Endodermal cell (in vitro differentiated cells): ENCODE measurements at regions not wholly inside any gene's neighbourhood (a gene's known extent, or its start where the extent isn't known, plus 50 kb on each side); places are given as distances from the start of the nearest gene placed in this dataset.

ENCODE experiments used
- DNase-seq: peaks from one replicate; pipeline ENCODE4 v3.0.0-alpha.2; 2017
- H3K27ac ChIP-seq: 2 replicates; pipeline ENCODE4 v1.5.1; 2013; ENCODE audit warnings: mild to moderate bottlenecking, low read depth, low read length, moderate library complexity
- H3K27me3 ChIP-seq: 2 replicates; pipeline ENCODE4 v1.6.1; 2013; ENCODE audit warnings: mild to moderate bottlenecking, low read length, moderate library complexity; ENCODE audit not compliant: insufficient read depth, control insufficient read depth, poor library complexity, severe bottlenecking
- H3K36me3 ChIP-seq: 2 replicates; pipeline ENCODE4 v1.7.0; 2013; ENCODE audit warnings: mild to moderate bottlenecking, low read length, moderate library complexity; ENCODE audit not compliant: control insufficient read depth, insufficient read depth
- H3K4me1 ChIP-seq: one replicate; pipeline ENCODE4 v1.7.0; 2013; ENCODE audit warnings: low read length; ENCODE audit not compliant: control insufficient read depth, insufficient read depth
- H3K4me3 ChIP-seq: 2 replicates; pipeline ENCODE4 v1.5.1; 2013; ENCODE audit warnings: mild to moderate bottlenecking, low read length, moderate library complexity
- H3K9ac ChIP-seq: 2 replicates; pipeline ENCODE4 v1.6.1; 2013; ENCODE audit warnings: mild to moderate bottlenecking, low read length, moderate library complexity; ENCODE audit not compliant: poor library complexity, severe bottlenecking; ENCODE audit errors: extremely low read depth
- H3K9me3 ChIP-seq: 2 replicates; pipeline ENCODE4 v1.6.1; 2013; ENCODE audit warnings: mild to moderate bottlenecking, low read length, moderate library complexity; ENCODE audit not compliant: control insufficient read depth
- H3K27ac Mint-ChIP-seq: 2 replicates; pipeline ENCODE4 v1.8.0; 2020; ENCODE audit warnings: mixed read lengths
- H3K27me3 Mint-ChIP-seq: 2 replicates; pipeline ENCODE4 v1.8.0; 2021; ENCODE audit warnings: mild to moderate bottlenecking, mixed read lengths; ENCODE audit not compliant: insufficient read depth
- H3K36me3 Mint-ChIP-seq: 2 replicates; pipeline ENCODE4 v1.8.0; 2020; ENCODE audit warnings: low read depth, mixed read lengths
- H3K4me1 Mint-ChIP-seq: 2 replicates; pipeline ENCODE4 v1.8.0; 2020; ENCODE audit warnings: mixed read lengths
- H3K4me3 Mint-ChIP-seq: 2 replicates; pipeline ENCODE4 v1.8.0; 2020; ENCODE audit warnings: mild to moderate bottlenecking, moderate library complexity, mixed read lengths
- H3K9me3 Mint-ChIP-seq: 2 replicates; pipeline ENCODE4 v1.8.0; 2020; ENCODE audit warnings: mild to moderate bottlenecking, mixed read lengths
- WGBS, 2 experiments: methylation state at CpG; one replicate each; pipeline versions ENCODE4 v1.1.5 to v1.1.7; 2013; ENCODE audit warnings: missing lambda C conversion rate in 2 of 2, mixed read lengths in 1 of 2; ENCODE audit not compliant: insufficient coverage in 1 of 2, insufficient read length in 1 of 2; 5-methylcytosine and 5-hydroxymethylcytosine counted together
- TF ChIP-seq, protein P1 (sequence below): fragments of 200-600 bp; sonication (generic); conservative IDR thresholded peaks from 2 replicates; pipeline ENCODE4 v1.5.0; 2021; ENCODE audit warnings: antibody characterized with exemption, mild to moderate bottlenecking

DNA sequence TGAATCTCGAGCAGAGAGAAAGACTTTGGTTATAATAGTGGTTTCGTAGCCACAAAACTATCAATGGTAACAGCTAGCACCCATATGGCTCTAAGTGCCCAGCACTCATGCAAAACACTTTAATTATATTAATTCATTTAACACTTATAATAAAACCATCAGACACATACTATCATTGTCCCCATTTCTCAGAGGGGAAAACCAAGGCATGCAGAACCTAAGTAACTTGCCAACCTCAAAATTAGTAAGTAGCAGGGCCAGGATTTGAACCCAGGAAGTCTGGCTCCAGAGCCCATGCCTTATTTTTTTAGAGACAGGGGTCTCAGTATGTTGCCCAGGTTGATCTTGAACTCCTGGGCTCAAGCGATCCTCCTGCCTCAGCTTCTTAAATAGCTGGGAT, 145.6 kb upstream of the HS3ST2 start:
- Mint-ChIP-seq H3K27ac (no peak overlapping the region), H3K9me3 (no peaks in the 10 kb centered on the region), H3K36me3 (no peaks in the 10 kb centered on the region), H3K27me3 (no peaks in the 10 kb centered on the region), H3K4me3 (no peak overlapping the region), H3K4me1 (no peaks in the 10 kb centered on the region)
- no peak overlapping the region for H3K9ac ChIP-seq
- H3K4me3 ChIP-seq: no peak overlapping the region
- WGBS, 2 experiments: 84 to 94% methylated on average over 3 of the region's 3 CpGs
- H3K4me1 ChIP-seq: no peaks in the 10 kb centered on the region
- H3K27ac ChIP-seq: no peak overlapping the region
- no peaks in the 10 kb centered on the region for H3K27me3 ChIP-seq
- H3K9me3 ChIP-seq: no peaks in the 10 kb centered on the region
- TF ChIP-seq, protein P1, sequence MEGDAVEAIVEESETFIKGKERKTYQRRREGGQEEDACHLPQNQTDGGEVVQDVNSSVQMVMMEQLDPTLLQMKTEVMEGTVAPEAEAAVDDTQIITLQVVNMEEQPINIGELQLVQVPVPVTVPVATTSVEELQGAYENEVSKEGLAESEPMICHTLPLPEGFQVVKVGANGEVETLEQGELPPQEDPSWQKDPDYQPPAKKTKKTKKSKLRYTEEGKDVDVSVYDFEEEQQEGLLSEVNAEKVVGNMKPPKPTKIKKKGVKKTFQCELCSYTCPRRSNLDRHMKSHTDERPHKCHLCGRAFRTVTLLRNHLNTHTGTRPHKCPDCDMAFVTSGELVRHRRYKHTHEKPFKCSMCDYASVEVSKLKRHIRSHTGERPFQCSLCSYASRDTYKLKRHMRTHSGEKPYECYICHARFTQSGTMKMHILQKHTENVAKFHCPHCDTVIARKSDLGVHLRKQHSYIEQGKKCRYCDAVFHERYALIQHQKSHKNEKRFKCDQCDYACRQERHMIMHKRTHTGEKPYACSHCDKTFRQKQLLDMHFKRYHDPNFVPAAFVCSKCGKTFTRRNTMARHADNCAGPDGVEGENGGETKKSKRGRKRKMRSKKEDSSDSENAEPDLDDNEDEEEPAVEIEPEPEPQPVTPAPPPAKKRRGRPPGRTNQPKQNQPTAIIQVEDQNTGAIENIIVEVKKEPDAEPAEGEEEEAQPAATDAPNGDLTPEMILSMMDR: no peak
- peak; percentile 4 for DNase-seq
- H3K36me3 ChIP-seq: no peaks in the 10 kb centered on the region

DNA sequence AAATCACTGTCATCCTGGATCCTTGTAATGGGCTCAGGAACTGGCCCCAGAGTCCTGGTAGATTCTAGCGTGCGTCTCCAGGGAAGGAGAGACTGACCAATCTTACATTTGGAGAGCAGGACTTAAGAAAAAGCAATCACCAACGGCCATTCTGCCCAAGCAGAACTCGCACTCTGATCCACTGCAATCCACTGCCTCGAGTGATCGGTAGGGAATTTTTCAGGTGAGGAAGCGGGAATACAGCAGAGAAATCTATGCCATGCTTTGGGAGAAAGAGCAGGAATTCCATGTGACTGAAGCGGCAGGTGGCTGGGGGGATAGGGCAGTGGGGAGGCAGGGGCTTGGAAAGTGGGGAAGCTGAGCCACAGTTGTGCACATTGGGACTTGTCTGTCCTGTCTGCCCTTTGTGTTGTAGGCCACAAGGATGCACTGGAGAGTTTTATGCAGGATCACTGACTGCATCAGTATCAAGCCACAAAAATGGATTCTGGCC, 143.9 kb upstream of the HS3ST2 start:
- no peak for DNase-seq
- Mint-ChIP-seq H3K36me3 (no peaks in the 10 kb centered on the region), H3K27ac (no peak overlapping the region), H3K27me3 (no peaks in the 10 kb centered on the region), H3K9me3 (no peaks in the 10 kb centered on the region), H3K4me1 (no peaks in the 10 kb centered on the region), H3K4me3 (no peak overlapping the region)
- Histone ChIP-seq H3K4me1 (no peaks in the 10 kb centered on the region), H3K27ac (no peak overlapping the region), H3K36me3 (no peaks in the 10 kb centered on the region), H3K27me3 (peaks cover 11% of the 10 kb centered on the region), H3K9me3 (no peaks in the 10 kb centered on the region), H3K4me3 (no peak overlapping the region), H3K9ac (no peak overlapping the region)
- 91 to 93% methylated on average over 8 of the region's 8 CpGs for WGBS, 2 experiments
- TF ChIP-seq, protein P1: peak; percentile 19

DNA sequence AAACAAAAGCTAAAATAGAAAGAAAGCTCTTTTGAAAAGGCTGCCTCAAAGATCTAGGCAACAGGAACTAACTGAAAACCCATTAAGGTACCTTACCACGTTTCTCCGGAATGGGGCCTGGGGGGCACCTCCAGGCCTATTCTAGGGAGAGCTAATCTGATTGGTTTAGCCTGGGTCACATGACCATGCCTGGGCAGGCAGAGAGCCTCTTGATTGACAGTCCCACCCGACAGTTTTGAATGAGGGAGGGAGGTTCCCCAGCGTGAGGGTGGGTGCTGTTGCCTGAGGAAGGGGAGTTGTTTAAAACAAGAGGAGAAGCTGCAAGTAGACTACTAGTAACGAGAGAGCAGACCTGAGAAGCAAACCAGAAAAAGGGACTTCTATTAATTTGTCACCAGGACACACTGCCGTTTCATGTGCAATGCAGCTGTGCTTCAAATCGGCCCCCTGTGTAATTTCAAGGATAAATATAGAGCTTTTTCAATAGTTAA, 143.4 kb upstream of the HS3ST2 start:
- H3K4me1 ChIP-seq: no peaks in the 10 kb centered on the region
- H3K9ac ChIP-seq: no peak overlapping the region
- H3K9me3 ChIP-seq: no peaks in the 10 kb centered on the region
- no peaks in the 10 kb centered on the region for H3K4me1 Mint-ChIP-seq
- WGBS, 2 experiments: 42 to 45% methylated on average over 7 of the region's 7 CpGs
- H3K4me3 ChIP-seq: no peak overlapping the region
- H3K36me3 Mint-ChIP-seq: no peaks in the 10 kb centered on the region
- no peak overlapping the region for H3K27ac ChIP-seq
- TF ChIP-seq, protein P1: no peak
- H3K36me3 ChIP-seq: no peaks in the 10 kb centered on the region
- peaks cover 11% of the 10 kb centered on the region for H3K27me3 ChIP-seq
- H3K27ac Mint-ChIP-seq: no peak overlapping the region
- DNase-seq: peak; percentile 91
- H3K27me3 Mint-ChIP-seq: no peaks in the 10 kb centered on the region
- no peak overlapping the region for H3K4me3 Mint-ChIP-seq
- no peaks in the 10 kb centered on the region for H3K9me3 Mint-ChIP-seq
